K562 (cell line): ENCODE measurements at regions not wholly inside any gene's neighbourhood (a gene's known extent, or its start where the extent isn't known, plus 50 kb on each side); places are given as distances from the start of the nearest gene placed in this dataset.

ENCODE experiments used
- ASH1L ChIP-seq: fragments of 450-650 bp; IDR thresholded peaks from 2 replicates; pipeline ENCODE4 v1.6.1; 2018; ENCODE audit warnings: borderline replicate concordance, mild to moderate bottlenecking, low read depth; ENCODE audit not compliant: partially characterized antibody
- CBFA2T3 ChIP-seq: fragments of 450-650 bp; IDR thresholded peaks from 2 replicates; pipeline ENCODE4 v1.6.1; 2017
- CBFB ChIP-seq: sonication (generic); formaldehyde crosslinking; IDR thresholded peaks from 2 replicates; pipeline ENCODE4 v1.4.0; 2020; ENCODE audit warnings: mild to moderate bottlenecking, missing genetic modification reagents
- E2F3 ChIP-seq: fragments of 250-450 bp; sonication (Bioruptor Pico); IDR thresholded peaks from 2 replicates; pipeline ENCODE4 v1.4.0; 2020; ENCODE audit warnings: mild to moderate bottlenecking
- EZH2 ChIP-seq: IDR thresholded peaks from 2 replicates; pipeline ENCODE4 v1.6.1; 2012; ENCODE audit warnings: low read depth, mild to moderate bottlenecking, inconsistent platforms, low read length, borderline replicate concordance
- HDAC2 ChIP-seq: fragments of 450-650 bp; IDR thresholded peaks from 2 replicates; pipeline ENCODE4 v1.6.1; 2016; ENCODE audit warnings: mild to moderate bottlenecking
- IRF2 ChIP-seq: sonication (generic); formaldehyde crosslinking; IDR thresholded peaks from 2 replicates; pipeline ENCODE4 v1.8.1; 2022; ENCODE audit warnings: mild to moderate bottlenecking, missing genetic modification reagents
- PHF21A ChIP-seq: fragments of 450-650 bp; IDR thresholded peaks from 2 replicates; pipeline ENCODE4 v1.6.1; 2017; ENCODE audit warnings: low read depth, borderline replicate concordance
- PKNOX1 ChIP-seq: fragments of 450-650 bp; IDR thresholded peaks from 2 replicates; pipeline ENCODE4 v1.6.1; 2016
- TEAD2 ChIP-seq: fragments of 450-650 bp; IDR thresholded peaks from 2 replicates; pipeline ENCODE4 v1.6.1; 2016; ENCODE audit warnings: missing genetic modification characterization, control low read depth, missing compliant biosample characterization
- TEAD4 ChIP-seq, 2 experiments: sonication (generic) in 1 of 2; formaldehyde crosslinking in 1 of 2; IDR thresholded peaks; 2 replicates each; pipeline versions ENCODE4 v1.6.1 to v1.8.0; 2012 to 2022; ENCODE audit warnings: borderline replicate concordance in 1 of 2, inconsistent platforms in 1 of 2, low read length in 1 of 2, mild to moderate bottlenecking in 1 of 2, missing genetic modification reagents in 1 of 2
- THRA ChIP-seq: fragments of 450-650 bp; IDR thresholded peaks from 2 replicates; pipeline ENCODE4 v1.6.1; 2017; ENCODE audit warnings: mild to moderate bottlenecking, moderate library complexity
- UBTF ChIP-seq, 2 experiments: IDR thresholded peaks; 2 replicates each; pipeline ENCODE4 v1.6.1; 2012; ENCODE audit warnings: improper control_type of control experiment in 2 of 2, low read depth in 2 of 2, low read length in 2 of 2, borderline replicate concordance in 1 of 2
- YY1 ChIP-seq, 3 experiments: IDR thresholded peaks; 2 replicates each; pipeline ENCODE4 v1.6.1; 2011; ENCODE audit warnings: low read length in 2 of 3, mild to moderate bottlenecking in 2 of 3, moderate library complexity in 2 of 3, borderline replicate concordance in 1 of 3, control low read depth in 1 of 3, low read depth in 1 of 3; ENCODE audit not compliant: insufficient read depth in 3 of 3, insufficient replicate concordance in 2 of 3, control insufficient read depth in 1 of 3, insufficient read length in 1 of 3; ENCODE audit errors: extremely low read depth in 1 of 3
- ZFP1 ChIP-seq: fragments of 450-650 bp; formaldehyde crosslinking; IDR thresholded peaks from 2 replicates; pipeline ENCODE4 v1.4.0; 2020; ENCODE audit warnings: mild to moderate bottlenecking, mixed read lengths
- ZKSCAN8 ChIP-seq: fragments of 200-800 bp; sonication (Bioruptor generic); IDR thresholded peaks from 2 replicates; pipeline ENCODE4 v1.6.1; 2016; ENCODE audit warnings: missing genetic modification characterization, missing compliant biosample characterization
- ZNF316 ChIP-seq: fragments of 450-650 bp; IDR thresholded peaks from 2 replicates; pipeline ENCODE4 v1.6.1; 2016
- ZNF41 ChIP-seq: fragments of 250-450 bp; sonication (Bioruptor Pico); conservative IDR thresholded peaks from 2 replicates; pipeline ENCODE4 v1.4.0; 2020; ENCODE audit warnings: mild to moderate bottlenecking
- TF ChIP-seq, protein P1 (sequence below): fragments of 250-450 bp; sonication (Bioruptor Pico); IDR thresholded peaks from 2 replicates; pipeline ENCODE4 v1.5.0; 2021; ENCODE audit warnings: mild to moderate bottlenecking, borderline replicate concordance

DNA sequence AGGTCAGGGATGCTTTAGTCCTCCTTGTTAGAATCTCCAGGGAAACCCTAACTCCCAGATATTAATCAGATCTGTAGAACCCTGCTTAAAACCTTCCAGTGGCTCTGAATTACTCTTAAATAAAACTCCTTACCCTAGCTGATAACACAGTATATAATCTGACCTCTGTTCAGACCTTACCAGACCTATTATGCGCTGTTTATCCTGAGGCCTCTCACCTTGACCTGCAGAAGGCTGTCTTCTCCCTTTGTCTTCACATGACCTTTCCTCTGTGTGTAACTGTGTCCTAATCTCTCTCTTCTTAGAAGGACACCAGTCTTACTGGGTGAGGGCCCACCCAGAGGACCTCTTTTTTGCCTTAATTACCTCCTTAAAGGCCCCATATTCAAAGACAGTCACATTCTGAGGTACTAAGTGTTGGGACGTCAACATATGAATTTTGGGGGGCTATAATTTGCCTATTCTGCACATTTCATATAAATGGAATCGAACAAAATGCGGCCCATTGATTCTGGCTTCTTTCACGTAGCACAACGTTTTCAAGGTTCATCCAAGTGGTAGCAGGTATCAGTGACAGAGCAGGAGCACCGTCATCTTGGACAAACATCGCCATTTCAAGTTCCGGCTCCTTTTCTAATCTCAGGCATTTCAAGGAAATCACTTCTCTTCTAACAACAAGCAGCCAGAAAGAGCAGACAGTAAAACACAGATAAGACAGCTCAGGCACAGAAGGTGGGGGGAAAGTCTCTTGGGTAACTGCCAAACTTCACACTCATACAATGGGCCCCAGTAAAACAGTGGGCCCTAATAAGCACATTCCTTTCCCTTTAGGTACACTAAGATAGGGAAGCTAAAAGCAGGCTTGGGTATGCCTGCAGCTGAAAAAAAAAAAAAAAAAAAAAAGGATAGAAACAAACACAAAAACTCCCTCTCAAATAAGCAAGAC lies 200.2 kb upstream of the NUDT4 start (continued):
- TF ChIP-seq, protein P1, sequence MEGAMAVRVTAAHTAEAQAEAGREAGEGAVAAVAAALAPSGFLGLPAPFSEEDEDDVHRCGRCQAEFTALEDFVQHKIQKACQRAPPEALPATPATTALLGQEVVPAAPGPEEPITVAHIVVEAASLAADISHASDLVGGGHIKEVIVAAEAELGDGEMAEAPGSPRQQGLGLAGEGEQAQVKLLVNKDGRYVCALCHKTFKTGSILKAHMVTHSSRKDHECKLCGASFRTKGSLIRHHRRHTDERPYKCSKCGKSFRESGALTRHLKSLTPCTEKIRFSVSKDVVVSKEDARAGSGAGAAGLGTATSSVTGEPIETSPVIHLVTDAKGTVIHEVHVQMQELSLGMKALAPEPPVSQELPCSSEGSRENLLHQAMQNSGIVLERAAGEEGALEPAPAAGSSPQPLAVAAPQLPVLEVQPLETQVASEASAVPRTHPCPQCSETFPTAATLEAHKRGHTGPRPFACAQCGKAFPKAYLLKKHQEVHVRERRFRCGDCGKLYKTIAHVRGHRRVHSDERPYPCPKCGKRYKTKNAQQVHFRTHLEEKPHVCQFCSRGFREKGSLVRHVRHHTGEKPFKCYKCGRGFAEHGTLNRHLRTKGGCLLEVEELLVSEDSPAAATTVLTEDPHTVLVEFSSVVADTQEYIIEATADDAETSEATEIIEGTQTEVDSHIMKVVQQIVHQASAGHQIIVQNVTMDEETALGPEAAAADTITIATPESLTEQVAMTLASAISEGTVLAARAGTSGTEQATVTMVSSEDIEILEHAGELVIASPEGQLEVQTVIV (CRISPR knock-in tag), result no peak
- no peak for TF ChIP-seq EZH2
- TF ChIP-seq ZFP1 (CRISPR knock-in tag), result no peak
- peak; percentile 42; the same call in 1 of the 2 replicates for TF ChIP-seq PKNOX1
- TF ChIP-seq PHF21A, result peak; percentile 60; the same call in 1 of the 2 replicates
- TF ChIP-seq UBTF (IDR thresholded peaks at IDR 0.05; ENCODE audit: borderline replicate concordance in 1 of 2, low read depth in 2 of 2, low read length in 2 of 2), result no peak
- TF ChIP-seq CBFB (CRISPR knock-in tag), result no peak
- TF ChIP-seq E2F3 (CRISPR knock-in tag), result no peak
- peak; percentile 87 for TF ChIP-seq TEAD4 (IDR thresholded peaks at IDR 0.05; ENCODE audit: low read length)
- no peak for TF ChIP-seq TEAD4 (CRISPR knock-in tag; IDR thresholded peaks at IDR 0.05; ENCODE audit: borderline replicate concordance)
- TF ChIP-seq THRA, result no peak
- peak; percentile 96 for TF ChIP-seq CBFA2T3
- no peak for TF ChIP-seq ASH1L
- TF ChIP-seq ZNF41 (CRISPR knock-in tag), result no peak
- peak in 1 of 3 experiments; percentile 78 for TF ChIP-seq YY1 (IDR thresholded peaks at IDR 0.05; ENCODE audit: borderline replicate concordance in 1 of 3, control insufficient read depth in 1 of 3, extremely low read depth in 1 of 3, insufficient read depth in 3 of 3, insufficient read length in 1 of 3, insufficient replicate concordance in 2 of 3, low read depth in 1 of 3, low read length in 2 of 3)
- no peak for TF ChIP-seq IRF2 (CRISPR knock-in tag)
- no peak for TF ChIP-seq TEAD2 (tag)
- TF ChIP-seq ZKSCAN8 (CRISPR knock-in tag), result peak; percentile 37; the same call in 1 of the 2 replicates
- TF ChIP-seq HDAC2, result peak; percentile 98
- peak; percentile 89 for TF ChIP-seq ZNF316
